CD14-positive monocyte (primary cell): ENCODE measurements at regions not wholly inside any gene's neighbourhood (a gene's known extent, or its start where the extent isn't known, plus 50 kb on each side); places are given as distances from the start of the nearest gene placed in this dataset.

Source experiments
- DNase-seq, 3 donors: peaks; one replicate each; pipeline ENCODE4 v3.0.0-alpha.2; 2011 to 2022
- H2AFZ ChIP-seq: 2 replicates; pipeline ENCODE4 v1.6.0; 2012; ENCODE audit warnings: mild to moderate bottlenecking, low read depth, low read length, inconsistent platforms; ENCODE audit not compliant: insufficient read depth, poor library complexity, severe bottlenecking
- H3K27ac ChIP-seq, 2 donors: 1 replicate in 1 of 2; 2 replicates in 1 of 2; pipeline ENCODE4 v1.5.1; 2012 to 2013; ENCODE audit warnings: low read length in 2 of 2, control low read depth in 1 of 2, inconsistent platforms in 1 of 2, low read depth in 1 of 2, mild to moderate bottlenecking in 1 of 2
- H3K27me3 ChIP-seq, 2 donors: one replicate each; pipeline versions ENCODE4 v1.6.0 to v1.6.1; 2011 to 2013; ENCODE audit warnings: low read length in 2 of 2; ENCODE audit not compliant: control insufficient read depth in 2 of 2, insufficient read depth in 2 of 2
- H3K36me3 ChIP-seq, 2 donors: replicated peaks in 1 of 2; 1 replicate in 1 of 2; 2 replicates in 1 of 2; pipeline versions ENCODE4 v1.5.1 to v1.6.1; 2012 to 2013; ENCODE audit warnings: low read length in 2 of 2, control low read depth in 1 of 2, inconsistent platforms in 1 of 2, mild to moderate bottlenecking in 1 of 2; ENCODE audit not compliant: insufficient read depth in 2 of 2, control insufficient read depth in 1 of 2
- H3K4me1 ChIP-seq, 2 donors: 1 replicate in 1 of 2; 2 replicates in 1 of 2; pipeline versions ENCODE4 v1.5.1 to v1.6.1; 2012 to 2013; ENCODE audit warnings: low read length in 2 of 2, control low read depth in 1 of 2, inconsistent platforms in 1 of 2, mild to moderate bottlenecking in 1 of 2, moderate library complexity in 1 of 2; ENCODE audit not compliant: insufficient read depth in 2 of 2, control insufficient read depth in 1 of 2
- H3K4me2 ChIP-seq: replicated peaks from 2 replicates; pipeline ENCODE3; 2012; ENCODE audit warnings: low read length, moderate library complexity, mild to moderate bottlenecking; ENCODE audit not compliant: poor library complexity, severe bottlenecking; ENCODE audit errors: extremely low read depth
- H3K4me3 ChIP-seq, 3 experiments: fragments of 200-600 bp in 1 of 3; sonication (generic) in 1 of 3; replicated peaks in 1 of 3; 1 replicate in 2 of 3; 2 replicates in 1 of 3; pipeline ENCODE4 v1.5.1; 2011 to 2013; ENCODE audit warnings: low read length in 3 of 3, mild to moderate bottlenecking in 3 of 3, control low read depth in 2 of 3, low read depth in 2 of 3, inconsistent platforms in 1 of 3, moderate library complexity in 1 of 3
- H3K79me2 ChIP-seq: 2 replicates; pipeline ENCODE4 v1.6.0; 2012; ENCODE audit warnings: mild to moderate bottlenecking, control low read depth, inconsistent platforms, low read length, moderate library complexity; ENCODE audit not compliant: insufficient read depth
- H3K9ac ChIP-seq: 2 replicates; pipeline ENCODE4 v1.6.0; 2017; ENCODE audit warnings: low read length, mild to moderate bottlenecking; ENCODE audit not compliant: insufficient read depth, poor library complexity, severe bottlenecking
- H3K9me3 ChIP-seq, 2 donors: replicated peaks in 1 of 2; 1 replicate in 1 of 2; 2 replicates in 1 of 2; pipeline versions ENCODE4 v1.5.1 to v1.6.1; 2012 to 2013; ENCODE audit warnings: low read length in 2 of 2, control low read depth in 1 of 2; ENCODE audit not compliant: control insufficient read depth in 1 of 2, insufficient read depth in 1 of 2
- H4K20me1 ChIP-seq: 2 replicates; pipeline ENCODE4 v1.6.0; 2012; ENCODE audit warnings: mild to moderate bottlenecking, low read length, control low read depth, moderate library complexity; ENCODE audit not compliant: insufficient read depth
- H3K27ac Mint-ChIP-seq, 7 donors: one replicate each; pipeline ENCODE4 v1.8.0; 2020; ENCODE audit warnings: mild to moderate bottlenecking in 7 of 7, mixed read lengths in 7 of 7, moderate library complexity in 6 of 7, inconsistent platforms in 2 of 7
- H3K27me3 Mint-ChIP-seq, 3 donors: one replicate each; pipeline ENCODE4 v1.8.0; 2021 to 2022; ENCODE audit warnings: low read depth in 3 of 3, mild to moderate bottlenecking in 3 of 3, mixed read lengths in 3 of 3, moderate library complexity in 3 of 3, inconsistent platforms in 1 of 3
- H3K36me3 Mint-ChIP-seq, 2 donors: one replicate each; pipeline ENCODE4 v1.8.0; 2020; ENCODE audit warnings: mixed read lengths in 2 of 2, inconsistent platforms in 1 of 2, mild to moderate bottlenecking in 1 of 2
- H3K4me1 Mint-ChIP-seq: one replicate; pipeline ENCODE4 v1.8.0; 2020; ENCODE audit warnings: mild to moderate bottlenecking, mixed read lengths
- H3K4me3 Mint-ChIP-seq, 2 donors: one replicate each; pipeline ENCODE4 v1.8.0; 2020; ENCODE audit warnings: mild to moderate bottlenecking in 2 of 2, mixed read lengths in 2 of 2, moderate library complexity in 1 of 2
- H3K9me3 Mint-ChIP-seq, 7 donors: one replicate each; pipeline ENCODE4 v1.8.0; 2020 to 2022; ENCODE audit warnings: mixed read lengths in 7 of 7, mild to moderate bottlenecking in 6 of 7, moderate library complexity in 6 of 7, inconsistent platforms in 2 of 7
- CTCF ChIP-seq: fragments of 200-600 bp; IDR thresholded peaks from one replicate; pipeline ENCODE4 v1.8.0; 2022; ENCODE audit warnings: antibody characterized with exemption, mild to moderate bottlenecking
- WGBS: methylation state at CpG from one replicate; pipeline ENCODE4 v1.1.5; 2013; ENCODE audit warnings: missing lambda C conversion rate; ENCODE audit not compliant: insufficient coverage; 5-methylcytosine and 5-hydroxymethylcytosine counted together
- intact Hi-C, 2 donors: fragments of 100-400 bp; cut with micrococcal nuclease; formaldehyde crosslinking; loops; one replicate each; pipeline versions ENCODE4 v1.15.0 to v1.15.1; 2023

DNA sequence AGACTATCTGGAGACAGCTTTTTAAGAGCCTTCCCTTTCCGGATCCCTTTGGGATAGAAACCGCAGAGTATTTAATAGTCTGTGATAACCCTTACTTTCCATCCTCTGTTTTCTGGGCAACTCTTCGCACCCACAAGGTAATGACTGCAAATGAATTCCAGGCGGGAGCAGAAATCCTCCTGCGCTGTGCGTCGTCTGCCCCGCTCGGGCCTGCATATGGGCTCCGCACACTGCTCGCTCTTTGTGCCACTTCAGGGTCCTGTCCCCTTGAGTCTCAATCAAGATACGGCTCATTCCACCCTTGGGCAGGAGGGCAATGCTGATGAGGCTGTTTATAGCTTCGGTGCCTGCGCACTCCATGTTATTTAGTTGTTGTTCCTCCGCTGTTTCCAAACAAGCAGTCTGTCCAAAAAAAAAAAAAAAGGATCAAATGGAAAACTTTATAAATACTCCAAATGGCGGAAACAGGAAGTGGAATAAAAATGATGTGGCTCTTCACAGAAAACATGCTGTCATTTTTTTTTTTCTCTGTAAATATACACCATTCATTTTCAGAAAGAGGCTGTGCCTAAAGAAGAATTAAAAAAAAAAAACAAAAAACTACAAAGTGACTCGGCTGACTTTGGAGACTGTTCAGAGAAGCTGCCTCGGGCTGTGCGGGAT lies 169.6 kb upstream of the GMDS start:
- H3K9me3 Mint-ChIP-seq, result peaks cover 0 to 5% (median 4%) of the 10 kb centered on the region in 7 donors
- intact Hi-C loops, result no loop called here
- H3K9ac ChIP-seq, result no peak overlapping the region
- DNase-seq, result no peak
- no peak overlapping the region for H3K27ac Mint-ChIP-seq
- peaks cover 13% of the 10 kb centered on the region for H3K4me1 Mint-ChIP-seq
- no peak overlapping the region for H3K27ac ChIP-seq
- WGBS, result 97% methylated on average over 12 of the region's 19 CpGs
- no peak overlapping the region for H3K4me3 Mint-ChIP-seq
- no peaks in the 10 kb centered on the region for H3K9me3 ChIP-seq
- H3K4me2 ChIP-seq, result no peak overlapping the region
- no peak overlapping the region for H3K4me3 ChIP-seq
- H3K36me3 ChIP-seq, result no peaks in the 10 kb centered on the region
- no peaks in the 10 kb centered on the region for H3K27me3 ChIP-seq
- H4K20me1 ChIP-seq, result no peaks in the 10 kb centered on the region
- no peaks in the 10 kb centered on the region for H3K36me3 Mint-ChIP-seq
- H3K4me1 ChIP-seq, result peaks cover 14% of the 10 kb centered on the region in 2 donors
- H2AFZ ChIP-seq, result no peak overlapping the region
- H3K27me3 Mint-ChIP-seq, result peaks cover 0 to 1% (median 0%) of the 10 kb centered on the region in 3 donors
- H3K79me2 ChIP-seq, result no peaks in the 10 kb centered on the region
- TF ChIP-seq CTCF, result no peak

DNA sequence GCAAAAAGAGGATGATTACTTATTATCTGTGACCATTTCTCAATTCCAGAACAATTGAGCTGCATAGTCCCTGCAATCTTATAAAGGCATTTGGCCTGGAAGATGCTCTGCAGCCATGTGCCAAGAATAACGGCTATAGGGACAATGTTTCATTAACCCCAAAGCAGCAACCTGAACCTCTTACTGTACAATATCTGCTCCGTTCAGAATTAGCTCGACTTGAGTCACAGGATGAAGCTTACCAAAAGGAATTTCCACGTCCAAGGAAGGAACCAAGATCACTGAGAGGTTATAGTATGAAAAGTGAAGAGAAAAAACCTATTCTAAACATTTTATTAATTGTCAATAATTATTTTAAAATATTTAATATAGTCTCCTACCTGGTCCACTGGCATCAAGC lies 167.3 kb upstream of the GMDS start:
- Histone ChIP-seq H3K4me1 (peaks cover 14% of the 10 kb centered on the region in 2 donors), H3K9ac (no peak overlapping the region), H3K4me3 (no peak overlapping the region), H3K4me2 (no peak overlapping the region), H3K36me3 (no peaks in the 10 kb centered on the region), H3K27me3 (no peaks in the 10 kb centered on the region), H3K79me2 (no peaks in the 10 kb centered on the region), H4K20me1 (no peaks in the 10 kb centered on the region), H3K27ac (no peak overlapping the region), H2AFZ (no peak overlapping the region), H3K9me3 (no peaks in the 10 kb centered on the region)
- TF ChIP-seq CTCF, result no peak
- DNase-seq, result no peak
- no peak overlapping the region for H3K27ac Mint-ChIP-seq
- H3K9me3 Mint-ChIP-seq, result peaks cover 0 to 5% (median 4%) of the 10 kb centered on the region in 7 donors
- intact Hi-C loops, result no loop called here
- no peaks in the 10 kb centered on the region for H3K36me3 Mint-ChIP-seq
- H3K4me1 Mint-ChIP-seq, result peaks cover 17% of the 10 kb centered on the region
- H3K4me3 Mint-ChIP-seq, result no peak overlapping the region
- 100% methylated on average over 1 of the region's 4 CpGs for WGBS
- peaks cover 0 to 1% (median 0%) of the 10 kb centered on the region in 3 donors for H3K27me3 Mint-ChIP-seq
